ENCODE measurements at regions not wholly inside any gene's neighbourhood (a gene's known extent, or its start where the extent isn't known, plus 50 kb on each side); places are given as distances from the start of the nearest gene placed in this dataset.

DNA sequence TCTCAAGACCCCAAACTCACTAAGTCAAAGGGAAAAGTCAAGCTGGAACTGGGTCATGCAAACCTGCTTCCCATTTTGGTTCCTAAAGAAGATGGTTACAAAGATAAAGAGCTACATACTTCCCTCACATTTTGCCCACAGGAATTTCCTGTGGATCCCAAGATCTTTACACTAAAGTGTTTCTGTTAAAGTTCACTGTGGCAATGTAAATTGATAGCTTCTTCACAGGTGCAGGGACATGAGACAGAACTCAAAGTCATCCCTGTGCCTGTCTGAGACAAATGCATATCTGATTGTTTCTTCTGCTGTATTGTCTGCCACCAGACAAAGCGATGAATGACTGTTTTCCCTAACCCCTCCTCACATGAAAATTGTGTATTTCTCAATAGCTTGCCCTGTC, 567.8 kb downstream of the ZIC1 start:
- TF ChIP-seq, protein P1, sequence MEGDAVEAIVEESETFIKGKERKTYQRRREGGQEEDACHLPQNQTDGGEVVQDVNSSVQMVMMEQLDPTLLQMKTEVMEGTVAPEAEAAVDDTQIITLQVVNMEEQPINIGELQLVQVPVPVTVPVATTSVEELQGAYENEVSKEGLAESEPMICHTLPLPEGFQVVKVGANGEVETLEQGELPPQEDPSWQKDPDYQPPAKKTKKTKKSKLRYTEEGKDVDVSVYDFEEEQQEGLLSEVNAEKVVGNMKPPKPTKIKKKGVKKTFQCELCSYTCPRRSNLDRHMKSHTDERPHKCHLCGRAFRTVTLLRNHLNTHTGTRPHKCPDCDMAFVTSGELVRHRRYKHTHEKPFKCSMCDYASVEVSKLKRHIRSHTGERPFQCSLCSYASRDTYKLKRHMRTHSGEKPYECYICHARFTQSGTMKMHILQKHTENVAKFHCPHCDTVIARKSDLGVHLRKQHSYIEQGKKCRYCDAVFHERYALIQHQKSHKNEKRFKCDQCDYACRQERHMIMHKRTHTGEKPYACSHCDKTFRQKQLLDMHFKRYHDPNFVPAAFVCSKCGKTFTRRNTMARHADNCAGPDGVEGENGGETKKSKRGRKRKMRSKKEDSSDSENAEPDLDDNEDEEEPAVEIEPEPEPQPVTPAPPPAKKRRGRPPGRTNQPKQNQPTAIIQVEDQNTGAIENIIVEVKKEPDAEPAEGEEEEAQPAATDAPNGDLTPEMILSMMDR (IDR thresholded peaks at IDR 0.05), result no peak
- no peak for TF ChIP-seq POLR2A (IDR thresholded peaks at IDR 0.05)

All from esophagus squamous epithelium (tissue), 4 donors.